Naive thymus-derived CD4-positive, alpha-beta T cell (primary cell): ENCODE measurements at regions not wholly inside any gene's neighbourhood (a gene's known extent, or its start where the extent isn't known, plus 50 kb on each side); places are given as distances from the start of the nearest gene placed in this dataset.
"Not testable (repeated sequence)": the region's sequence is repeated elsewhere in the genome, so short reads cannot be mapped to it uniquely, and the experiment has no call there.

Experiments used
- ATAC-seq: fragments of 150-1000 bp; cut with Tn5 transposase; 2 replicates; pipeline ENCODE4 v1.10.0; 2021; ENCODE audit warnings: mild to moderate bottlenecking, moderate library complexity
- CTCF ChIA-PET: fragments of 350-600 bp; sonication (Branson Sonifier 250); formaldehyde crosslinking; loops from one replicate; lab custom pipeline; 2021; ENCODE audit warnings: antibody characterized with exemption; lab: Charles Lee
- POLR2A ChIA-PET: fragments of 350-600 bp; sonication (Branson Sonifier 250); formaldehyde crosslinking; loops from one replicate; lab custom pipeline; 2021; ENCODE audit warnings: antibody characterized with exemption, inconsistent platforms; lab: Charles Lee
- DNase-seq, 9 donors: peaks; one replicate each; pipeline versions ENCODE4 v3.0.0 to v3.0.0-alpha.2; 2020 to 2022; ENCODE audit warnings: mixed read lengths in 1 of 9
- H3K27ac ChIP-seq: one replicate; pipeline ENCODE4 v1.7.0; 2013; ENCODE audit warnings: mild to moderate bottlenecking, low read depth, low read length, moderate library complexity
- H3K27me3 ChIP-seq, 2 donors: one replicate each; pipeline ENCODE4 v1.7.0; 2013; ENCODE audit warnings: low read length in 2 of 2, mild to moderate bottlenecking in 2 of 2, moderate library complexity in 2 of 2; ENCODE audit not compliant: control insufficient read depth in 2 of 2, insufficient read depth in 2 of 2
- H3K36me3 ChIP-seq, 3 experiments: 1 replicate in 2 of 3; 2 replicates in 1 of 3; pipeline ENCODE4 v1.7.0; 2013; ENCODE audit warnings: low read length in 3 of 3, mild to moderate bottlenecking in 3 of 3, moderate library complexity in 1 of 3; ENCODE audit not compliant: insufficient read depth in 3 of 3, control insufficient read depth in 2 of 3
- H3K4me1 ChIP-seq, 2 donors: one replicate each; pipeline ENCODE4 v1.7.0; 2013; ENCODE audit warnings: low read length in 2 of 2, mild to moderate bottlenecking in 2 of 2, moderate library complexity in 1 of 2; ENCODE audit not compliant: control insufficient read depth in 2 of 2, insufficient read depth in 2 of 2
- H3K4me3 ChIP-seq: 2 replicates; pipeline ENCODE4 v1.7.0; 2013; ENCODE audit warnings: mild to moderate bottlenecking, low read length
- H3K9me3 ChIP-seq, 3 experiments: 1 replicate in 2 of 3; 2 replicates in 1 of 3; pipeline ENCODE4 v1.7.0; 2013; ENCODE audit warnings: low read length in 3 of 3; ENCODE audit not compliant: control insufficient read depth in 2 of 3
- H3K27ac Mint-ChIP-seq, 9 donors: one replicate each; pipeline ENCODE4 v1.8.0; 2020 to 2022; ENCODE audit warnings: mixed read lengths in 9 of 9, mild to moderate bottlenecking in 8 of 9, moderate library complexity in 5 of 9, inconsistent platforms in 2 of 9
- H3K27me3 Mint-ChIP-seq, 5 donors: one replicate each; pipeline ENCODE4 v1.8.0; 2021 to 2022; ENCODE audit warnings: mixed read lengths in 5 of 5, mild to moderate bottlenecking in 1 of 5
- H3K36me3 Mint-ChIP-seq, 5 donors: one replicate each; pipeline ENCODE4 v1.8.0; 2020 to 2022; ENCODE audit warnings: mixed read lengths in 5 of 5, mild to moderate bottlenecking in 3 of 5, inconsistent platforms in 1 of 5
- H3K4me1 Mint-ChIP-seq, 7 donors: one replicate each; pipeline ENCODE4 v1.8.0; 2020 to 2022; ENCODE audit warnings: mixed read lengths in 7 of 7, mild to moderate bottlenecking in 3 of 7, inconsistent platforms in 1 of 7
- H3K4me3 Mint-ChIP-seq, 10 donors: one replicate each; pipeline ENCODE4 v1.8.0; 2020 to 2022; ENCODE audit warnings: mild to moderate bottlenecking in 10 of 10, mixed read lengths in 10 of 10, moderate library complexity in 6 of 10, inconsistent platforms in 2 of 10
- H3K9me3 Mint-ChIP-seq, 11 donors: one replicate each; pipeline ENCODE4 v1.8.0; 2020 to 2022; ENCODE audit warnings: mixed read lengths in 11 of 11, mild to moderate bottlenecking in 4 of 11, inconsistent platforms in 1 of 11, moderate library complexity in 1 of 11
- intact Hi-C, 2 donors: fragments of 100-400 bp; cut with micrococcal nuclease; formaldehyde crosslinking; loops; one replicate each; pipeline ENCODE4 v1.15.1; 2023

GRCh38 chr5:17115855-17116254 lies 101.6 kb upstream of the BASP1 start:
- Histone ChIP-seq H3K4me3 (no peak overlapping the region), H3K4me1 (no peaks in the 10 kb centered on the region), H3K36me3 (no peaks in the 10 kb centered on the region), H3K9me3 (no peaks in the 10 kb centered on the region), H3K27ac (no peak overlapping the region), H3K27me3 (no peaks in the 10 kb centered on the region)
- peaks cover 0 to 4% (median 0%) of the 10 kb centered on the region in 11 donors for H3K9me3 Mint-ChIP-seq
- DNase-seq = no peak
- POLR2A ChIA-PET = no interaction called here
- no peak overlapping the region for H3K27ac Mint-ChIP-seq
- H3K4me1 Mint-ChIP-seq = peaks cover 0 to 6% (median 0%) of the 10 kb centered on the region in 7 donors
- no peaks in the 10 kb centered on the region for H3K36me3 Mint-ChIP-seq
- CTCF ChIA-PET = no interaction called here
- ATAC-seq = no peak
- no peak overlapping the region for H3K4me3 Mint-ChIP-seq
- intact Hi-C loops = no loop called here
- peaks cover 0 to 20% (median 8%) of the 10 kb centered on the region in 5 donors for H3K27me3 Mint-ChIP-seq

- POLR2A ChIA-PET = no interaction called here
- H3K36me3 ChIP-seq = no peaks in the 10 kb centered on the region
- H3K27me3 ChIP-seq = no peaks in the 10 kb centered on the region
- DNase-seq (no peak), ATAC-seq (peak; percentile 96)
- no peak overlapping the region for H3K4me3 ChIP-seq
- H3K27ac ChIP-seq = no peak overlapping the region
- H3K9me3 Mint-ChIP-seq = peaks cover 0 to 4% (median 0%) of the 10 kb centered on the region in 11 donors
- H3K4me3 Mint-ChIP-seq = peak overlapping the region in 1 of 10 donors; percentile 29
- peaks cover 0 to 16% (median 6%) of the 10 kb centered on the region in 5 donors for H3K27me3 Mint-ChIP-seq
- intact Hi-C loops = no loop called here
- no peaks in the 10 kb centered on the region for H3K4me1 ChIP-seq
- no peaks in the 10 kb centered on the region for H3K36me3 Mint-ChIP-seq
- H3K4me1 Mint-ChIP-seq = peaks cover 0 to 6% (median 0%) of the 10 kb centered on the region in 7 donors
- no peaks in the 10 kb centered on the region for H3K9me3 ChIP-seq
- CTCF ChIA-PET = no interaction called here
- no peak overlapping the region for H3K27ac Mint-ChIP-seq
These were observed 98.8 kb upstream of the BASP1 start for GRCh38 chr5:17118631-17119030.

- Mint-ChIP-seq H3K4me1 (peaks cover 0 to 6% (median 0%) of the 10 kb centered on the region in 7 donors), H3K36me3 (no peaks in the 10 kb centered on the region), H3K9me3 (peaks cover 0 to 4% (median 0%) of the 10 kb centered on the region in 11 donors), H3K4me3 (no peak overlapping the region), H3K27me3 (peaks cover 0 to 16% (median 6%) of the 10 kb centered on the region in 5 donors), H3K27ac (no peak overlapping the region)
- no peak for DNase-seq
- H3K27me3 ChIP-seq = no peaks in the 10 kb centered on the region
- no peaks in the 10 kb centered on the region for H3K4me1 ChIP-seq
- intact Hi-C loops = no loop called here
- no peaks in the 10 kb centered on the region for H3K9me3 ChIP-seq
- no peak overlapping the region for H3K4me3 ChIP-seq
- no peak overlapping the region for H3K27ac ChIP-seq
- ChIA-PET POLR2A (no interaction called here), CTCF (no interaction called here)
- no peak for ATAC-seq
- no peaks in the 10 kb centered on the region for H3K36me3 ChIP-seq
These were observed 97.2 kb upstream of the BASP1 start for GRCh38 chr5:17120209-17120608.

GRCh38 chr5:17121776-17122175 lies 95.7 kb upstream of the BASP1 start:
- no peak overlapping the region for H3K4me3 Mint-ChIP-seq
- Histone ChIP-seq H3K27ac (no peak overlapping the region), H3K9me3 (no peaks in the 10 kb centered on the region), H3K4me3 (no peak overlapping the region), H3K36me3 (no peaks in the 10 kb centered on the region), H3K4me1 (no peaks in the 10 kb centered on the region), H3K27me3 (no peaks in the 10 kb centered on the region)
- ChIA-PET CTCF (no interaction called here), POLR2A (no interaction called here)
- intact Hi-C loops = no loop called here
- ATAC-seq (no peak), DNase-seq (no peak)
- H3K4me1 Mint-ChIP-seq = peaks cover 0 to 6% (median 0%) of the 10 kb centered on the region in 7 donors
- peaks cover 0 to 4% (median 0%) of the 10 kb centered on the region in 11 donors for H3K9me3 Mint-ChIP-seq
- peaks cover 0 to 12% (median 6%) of the 10 kb centered on the region in 5 donors for H3K27me3 Mint-ChIP-seq
- no peak overlapping the region for H3K27ac Mint-ChIP-seq
- no peaks in the 10 kb centered on the region for H3K36me3 Mint-ChIP-seq

GRCh38 chr5:17123010-17123409 lies 94.4 kb upstream of the BASP1 start:
- ChIA-PET CTCF (no interaction called here), POLR2A (no interaction called here)
- peaks cover 0 to 6% (median 0%) of the 10 kb centered on the region in 7 donors for H3K4me1 Mint-ChIP-seq
- intact Hi-C loops = no loop called here
- peaks cover 0 to 4% (median 0%) of the 10 kb centered on the region in 11 donors for H3K9me3 Mint-ChIP-seq
- no peaks in the 10 kb centered on the region for H3K36me3 ChIP-seq
- H3K27me3 Mint-ChIP-seq = peaks cover 0 to 15% (median 7%) of the 10 kb centered on the region in 5 donors
- no peak overlapping the region for H3K27ac ChIP-seq
- H3K27ac Mint-ChIP-seq = no peak overlapping the region
- no peak overlapping the region for H3K4me3 Mint-ChIP-seq
- H3K36me3 Mint-ChIP-seq = no peaks in the 10 kb centered on the region
- H3K27me3 ChIP-seq = no peaks in the 10 kb centered on the region
- ATAC-seq (no peak), DNase-seq (no peak)
- H3K4me3 ChIP-seq = no peak overlapping the region
- H3K9me3 ChIP-seq = no peaks in the 10 kb centered on the region
- H3K4me1 ChIP-seq = no peaks in the 10 kb centered on the region

GRCh38 chr5:17123773-17124172 lies 93.7 kb upstream of the BASP1 start:
- peaks cover 0 to 13% (median 2%) of the 10 kb centered on the region in 5 donors for H3K27me3 Mint-ChIP-seq
- H3K9me3 Mint-ChIP-seq, H3K27me3 ChIP-seq, H3K4me3 ChIP-seq, H3K36me3 ChIP-seq, H3K36me3 Mint-ChIP-seq, H3K9me3 ChIP-seq, DNase-seq, H3K4me1 Mint-ChIP-seq, H3K4me1 ChIP-seq, H3K4me3 Mint-ChIP-seq, CTCF ChIA-PET, ATAC-seq, intact Hi-C loops, H3K27ac Mint-ChIP-seq, POLR2A ChIA-PET, H3K27ac ChIP-seq: not testable (repeated sequence)

- ChIA-PET CTCF (no interaction called here), POLR2A (no interaction called here)
- H3K4me3 Mint-ChIP-seq = no peak overlapping the region
- H3K27me3 Mint-ChIP-seq = peaks cover 3 to 25% (median 7%) of the 10 kb centered on the region in 5 donors
- H3K27me3 ChIP-seq = no peaks in the 10 kb centered on the region
- intact Hi-C loops = no loop called here
- no peaks in the 10 kb centered on the region for H3K36me3 Mint-ChIP-seq
- peaks cover 0 to 12% (median 7%) of the 10 kb centered on the region in 7 donors for H3K4me1 Mint-ChIP-seq
- no peaks in the 10 kb centered on the region for H3K36me3 ChIP-seq
- peaks cover 0 to 4% (median 0%) of the 10 kb centered on the region in 11 donors for H3K9me3 Mint-ChIP-seq
- ATAC-seq = no peak
- no peaks in the 10 kb centered on the region for H3K9me3 ChIP-seq
- no peak overlapping the region for H3K27ac ChIP-seq
- no peaks in the 10 kb centered on the region for H3K4me1 ChIP-seq
- H3K4me3 ChIP-seq = no peak overlapping the region
- H3K27ac Mint-ChIP-seq = no peak overlapping the region
- no peak for DNase-seq
These were observed 89.6 kb upstream of the BASP1 start for GRCh38 chr5:17127743-17128231.
